Keratinocyte (primary cell): ENCODE measurements at regions not wholly inside any gene's neighbourhood (a gene's known extent, or its start where the extent isn't known, plus 50 kb on each side); places are given as distances from the start of the nearest gene placed in this dataset.

Source experiments
- EZH2 ChIP-seq: IDR thresholded peaks from one replicate; pipeline ENCODE4 v1.6.1; 2012; ENCODE audit warnings: inconsistent platforms, mild to moderate bottlenecking, low read length, moderate library complexity
- TF ChIP-seq, protein P1 (sequence below), 3 experiments: IDR thresholded peaks in 1 of 3; conservative IDR thresholded peaks in 1 of 3; optimal IDR thresholded peaks in 1 of 3; 2 replicates in 2 of 3; 3 replicates in 1 of 3; pipeline versions ENCODE3 to v1.5.1; 2011; ENCODE audit warnings: low read length in 3 of 3, mild to moderate bottlenecking in 3 of 3, moderate library complexity in 2 of 3, control low read depth in 1 of 3, inconsistent platforms in 1 of 3; ENCODE audit not compliant: insufficient read depth in 2 of 3; ENCODE audit errors: extremely low read depth in 1 of 3

DNA sequence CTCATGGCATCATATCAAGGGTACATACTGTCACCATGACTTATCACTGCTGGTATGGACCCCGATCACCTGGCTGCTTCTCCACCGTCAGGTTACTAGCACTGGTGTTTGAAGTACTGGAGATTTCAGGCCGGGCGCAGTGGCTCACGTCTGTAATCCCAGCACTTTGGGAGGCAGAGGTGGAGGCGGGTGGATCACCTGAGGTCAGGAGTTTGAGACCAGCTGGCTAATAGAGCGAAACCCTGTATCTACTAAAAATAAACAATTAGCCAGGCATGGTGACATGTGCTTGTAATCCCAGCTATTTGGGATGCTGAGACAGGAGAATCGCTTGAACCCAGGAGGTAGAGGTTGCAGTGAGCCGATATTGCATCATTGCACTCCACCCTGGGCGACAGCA is 82.4 kb upstream of the ANO1 start:
- TF ChIP-seq, protein P1, sequence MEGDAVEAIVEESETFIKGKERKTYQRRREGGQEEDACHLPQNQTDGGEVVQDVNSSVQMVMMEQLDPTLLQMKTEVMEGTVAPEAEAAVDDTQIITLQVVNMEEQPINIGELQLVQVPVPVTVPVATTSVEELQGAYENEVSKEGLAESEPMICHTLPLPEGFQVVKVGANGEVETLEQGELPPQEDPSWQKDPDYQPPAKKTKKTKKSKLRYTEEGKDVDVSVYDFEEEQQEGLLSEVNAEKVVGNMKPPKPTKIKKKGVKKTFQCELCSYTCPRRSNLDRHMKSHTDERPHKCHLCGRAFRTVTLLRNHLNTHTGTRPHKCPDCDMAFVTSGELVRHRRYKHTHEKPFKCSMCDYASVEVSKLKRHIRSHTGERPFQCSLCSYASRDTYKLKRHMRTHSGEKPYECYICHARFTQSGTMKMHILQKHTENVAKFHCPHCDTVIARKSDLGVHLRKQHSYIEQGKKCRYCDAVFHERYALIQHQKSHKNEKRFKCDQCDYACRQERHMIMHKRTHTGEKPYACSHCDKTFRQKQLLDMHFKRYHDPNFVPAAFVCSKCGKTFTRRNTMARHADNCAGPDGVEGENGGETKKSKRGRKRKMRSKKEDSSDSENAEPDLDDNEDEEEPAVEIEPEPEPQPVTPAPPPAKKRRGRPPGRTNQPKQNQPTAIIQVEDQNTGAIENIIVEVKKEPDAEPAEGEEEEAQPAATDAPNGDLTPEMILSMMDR (optimal IDR thresholded peaks at IDR 0.05 in 1 of 3, IDR thresholded peaks at IDR 0.05 in 1 of 3, conservative IDR thresholded peaks at IDR 0.05 in 1 of 3; ENCODE audit: extremely low read depth in 1 of 3, insufficient read depth in 2 of 3, low read length in 3 of 3): no peak
- TF ChIP-seq EZH2: no peak
